NCI-H345 treated with DMSO at 0.1 percent for 48 hours (cell line): ENCODE measurements at regions not wholly inside any gene's neighbourhood (a gene's known extent, or its start where the extent isn't known, plus 50 kb on each side); places are given as distances from the start of the nearest gene placed in this dataset.
"Not testable (repeated sequence)": the region's sequence is repeated elsewhere in the genome, so short reads cannot be mapped to it uniquely, and the experiment has no call there.

Source experiments
- DNase-seq: peaks from one replicate; lab custom pipeline; 2025; ENCODE audit not compliant: unreplicated experiment; lab: John Stamatoyannopoulos, UW

- no peak for DNase-seq
Observed at GRCh38 chr22:48083502-48083901, 1321.1 kb downstream of the TBC1D22A start.

DNA sequence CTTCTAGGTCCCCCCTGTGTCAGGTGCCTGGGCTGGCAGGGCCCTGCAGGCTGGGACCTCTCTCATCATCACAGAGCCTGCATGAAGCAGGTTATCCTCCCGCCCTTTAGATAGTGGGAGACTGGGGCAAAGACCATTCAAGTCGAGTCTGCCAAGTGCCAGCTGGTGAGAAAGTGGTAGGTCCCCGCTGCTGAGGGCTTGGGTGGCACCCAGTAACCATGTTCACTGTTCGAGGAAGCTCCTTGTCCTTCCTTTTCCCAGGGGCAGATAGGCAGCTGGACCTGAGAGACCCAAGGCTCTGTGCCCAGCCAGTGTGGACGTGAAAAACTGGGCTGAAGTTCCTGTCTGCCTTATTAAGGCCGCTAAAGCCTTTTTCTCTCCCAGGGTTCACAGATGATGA lies 1319.8 kb downstream of the TBC1D22A start:
- DNase-seq, result no peak

- no peak for DNase-seq
Observed at GRCh38 chr22:48081281-48081680, 1318.8 kb downstream of the TBC1D22A start.

GRCh38 chr22:48080316-48081165 lies 1318.1 kb downstream of the TBC1D22A start:
- no peak for DNase-seq

DNA sequence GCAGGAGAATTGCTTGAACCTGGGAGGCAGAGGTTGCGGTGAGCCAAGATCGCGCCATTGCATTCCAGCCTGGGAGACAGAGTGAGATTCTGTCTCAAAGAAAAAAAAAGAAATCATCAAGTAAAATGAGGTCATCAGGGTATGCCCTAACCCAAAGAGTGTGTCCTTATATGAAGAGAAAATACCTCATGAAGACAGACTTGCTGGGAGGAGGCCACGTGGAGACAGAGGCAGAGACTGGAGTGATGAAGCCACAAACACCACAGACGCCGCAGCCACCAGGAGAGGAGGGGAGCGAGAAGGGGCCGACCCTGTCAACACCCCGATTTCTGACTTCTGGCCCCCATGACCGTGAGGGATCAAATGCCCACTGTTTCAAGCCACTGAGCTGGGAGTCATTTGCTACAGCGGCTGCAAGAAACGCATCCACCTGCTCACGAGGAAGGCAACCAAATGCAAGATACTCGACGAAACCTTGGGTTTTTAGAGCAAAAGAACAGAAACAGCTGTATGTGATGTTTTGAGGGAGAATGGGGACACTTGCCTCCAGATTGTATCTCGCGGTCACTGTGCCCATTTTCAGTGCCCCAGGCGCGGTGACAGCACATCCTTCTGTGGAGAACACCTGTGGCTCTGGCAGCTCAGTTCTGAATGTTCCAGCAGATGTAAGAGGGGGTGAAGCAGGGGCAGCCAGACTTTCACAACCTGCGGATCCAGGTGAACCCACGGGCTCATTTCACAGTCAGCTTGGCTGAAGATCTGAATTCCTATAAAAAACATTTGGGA lies 1317.2 kb downstream of the TBC1D22A start:
- no peak for DNase-seq

- no peak for DNase-seq
Observed at GRCh38 chr22:48078825-48079224, 1316.4 kb downstream of the TBC1D22A start.

- DNase-seq, result no peak
Observed at GRCh38 chr22:48077699-48078098, 1315.2 kb downstream of the TBC1D22A start.

DNA sequence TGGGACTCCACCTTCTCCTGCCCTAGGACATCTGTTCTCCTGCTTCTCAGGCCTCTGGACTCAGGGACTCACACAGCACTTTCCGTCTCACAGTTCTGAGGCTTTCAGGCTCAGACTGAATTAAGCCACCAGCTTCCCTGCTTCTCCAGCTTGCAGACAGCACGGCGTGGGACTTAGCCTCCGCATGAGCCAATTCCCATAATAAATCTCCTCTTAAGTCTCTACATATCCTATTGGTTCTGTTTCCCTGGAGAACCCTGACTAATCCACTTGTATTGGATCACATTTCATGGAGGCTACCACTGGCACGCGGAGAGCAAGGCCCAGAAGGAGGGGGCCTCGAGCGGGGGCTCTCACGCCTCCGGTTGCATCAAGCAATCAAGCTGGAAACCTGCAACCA lies 1313.6 kb downstream of the TBC1D22A start:
- no peak for DNase-seq

DNA sequence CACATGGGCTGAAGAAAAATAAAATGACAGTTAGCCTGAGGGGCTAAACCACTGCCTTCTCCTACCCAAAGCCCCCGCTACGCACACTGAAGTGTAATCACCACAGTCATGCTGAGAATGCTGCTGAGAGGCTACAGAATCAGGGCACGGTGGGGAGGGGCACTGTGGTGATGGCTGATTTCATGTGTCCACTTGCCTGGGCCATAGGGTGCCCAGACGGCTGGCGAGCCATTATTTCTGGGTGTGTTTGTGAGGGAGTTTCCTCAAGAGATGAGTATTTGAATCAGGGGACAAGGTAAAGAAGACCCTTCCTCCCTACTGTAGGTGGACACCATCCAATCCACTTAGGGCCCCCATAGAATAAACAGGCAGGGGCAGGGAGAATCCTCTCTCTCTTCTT lies 1313.2 kb downstream of the TBC1D22A start:
- DNase-seq, result no peak

GRCh38 chr22:48072777-48073176 lies 1310.3 kb downstream of the TBC1D22A start:
- DNase-seq, result no peak

GRCh38 chr22:48071828-48072227 lies 1309.4 kb downstream of the TBC1D22A start:
- DNase-seq, result no peak

DNA sequence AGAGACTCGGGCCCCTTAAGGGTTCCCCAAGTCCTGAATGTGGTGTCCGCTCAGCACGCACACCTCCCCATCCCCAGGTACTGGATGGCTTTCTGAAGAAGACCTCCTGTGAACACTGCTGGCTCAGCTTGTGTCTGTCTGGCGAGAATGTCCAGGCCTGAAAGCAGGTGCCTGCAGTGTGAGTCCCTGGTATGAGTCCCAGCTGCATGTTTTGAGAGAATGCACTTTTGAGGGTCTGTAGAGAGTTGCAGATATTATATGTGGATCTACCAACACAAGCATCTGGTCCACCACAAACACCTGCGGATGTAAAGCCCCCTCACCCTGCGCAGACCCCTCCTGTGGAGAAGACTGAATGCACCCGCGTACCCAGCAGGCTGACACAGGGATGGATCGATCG lies 1308.9 kb downstream of the TBC1D22A start:
- DNase-seq, result no peak

- DNase-seq, result no peak
Observed at GRCh38 chr22:48070760-48071159, 1308.3 kb downstream of the TBC1D22A start.

GRCh38 chr22:48070083-48070482 lies 1307.6 kb downstream of the TBC1D22A start:
- DNase-seq, result no peak

DNA sequence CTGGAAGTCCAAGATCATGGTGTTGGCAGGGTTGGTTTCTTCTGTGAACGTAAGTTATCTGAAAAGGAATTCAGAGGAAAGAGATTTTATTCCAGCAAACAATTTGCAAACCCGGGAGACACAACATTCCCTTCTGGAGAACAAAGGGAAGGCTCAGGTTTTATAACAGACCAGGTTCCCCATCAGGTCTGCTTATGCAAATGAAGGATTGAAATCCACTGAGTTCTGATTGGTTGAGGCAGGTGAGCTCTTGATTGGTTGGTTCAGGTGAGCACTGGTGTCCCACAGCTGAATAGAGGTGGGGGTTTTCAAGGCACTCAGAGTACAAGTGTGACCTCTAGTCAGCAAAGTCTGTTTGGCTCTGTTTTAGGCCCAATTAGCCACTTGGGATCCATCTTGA lies 1306.8 kb downstream of the TBC1D22A start:
- DNase-seq, result no peak

GRCh38 chr22:48068323-48068885 lies 1306.0 kb downstream of the TBC1D22A start:
- DNase-seq, result no peak

- no peak for DNase-seq
Observed at GRCh38 chr22:48065892-48066291, 1303.4 kb downstream of the TBC1D22A start.

DNA sequence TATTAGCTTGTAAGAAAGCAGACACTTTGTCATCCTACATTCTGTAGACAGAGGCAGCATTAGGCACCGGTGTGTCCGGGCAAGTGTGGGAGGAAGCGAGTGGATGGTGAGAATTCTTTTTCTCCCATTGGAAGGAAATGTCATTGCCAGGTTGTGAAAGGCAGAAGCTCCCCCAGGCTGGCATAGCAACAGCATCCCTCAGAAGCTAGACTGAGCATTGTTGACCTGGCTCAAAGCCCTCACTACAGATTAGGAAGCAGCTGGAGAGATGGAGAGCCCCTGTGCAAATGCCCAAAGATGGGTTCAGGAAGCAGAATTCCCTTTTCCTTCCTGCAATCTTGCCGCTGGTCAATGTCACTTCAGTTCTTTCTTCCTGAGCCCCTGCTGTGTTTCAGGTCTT lies 1299.3 kb downstream of the TBC1D22A start:
- no peak for DNase-seq

GRCh38 chr22:48060266-48060665 lies 1297.8 kb downstream of the TBC1D22A start:
- DNase-seq, result no peak

GRCh38 chr22:48059521-48059920 lies 1297.1 kb downstream of the TBC1D22A start:
- not testable (repeated sequence) for DNase-seq

- no peak for DNase-seq
Observed at GRCh38 chr22:48057116-48057835, 1294.8 kb downstream of the TBC1D22A start.
